Skeletal muscle tissue (tissue), 3 donors: ENCODE measurements at regions not wholly inside any gene's neighbourhood (a gene's known extent, or its start where the extent isn't known, plus 50 kb on each side); places are given as distances from the start of the nearest gene placed in this dataset.

Experiments used
- H3K27ac ChIP-seq: one replicate; pipeline ENCODE4 v1.7.0; 2013; ENCODE audit warnings: mild to moderate bottlenecking, low read depth, low read length, inconsistent platforms
- H3K27me3 ChIP-seq, 3 donors: one replicate each; pipeline ENCODE4 v1.7.0; 2013; ENCODE audit warnings: low read length in 3 of 3; ENCODE audit not compliant: control insufficient read depth in 3 of 3, insufficient read depth in 3 of 3
- H3K36me3 ChIP-seq, 3 donors: one replicate each; pipeline ENCODE4 v1.7.0; 2013; ENCODE audit warnings: low read length in 3 of 3; ENCODE audit not compliant: control insufficient read depth in 3 of 3, insufficient read depth in 3 of 3
- H3K4me1 ChIP-seq, 3 donors: one replicate each; pipeline ENCODE4 v1.7.0; 2013; ENCODE audit warnings: low read length in 3 of 3, mild to moderate bottlenecking in 3 of 3; ENCODE audit not compliant: control insufficient read depth in 3 of 3, insufficient read depth in 3 of 3
- H3K4me3 ChIP-seq, 3 donors: one replicate each; pipeline ENCODE4 v1.7.0; 2013; ENCODE audit warnings: low read length in 3 of 3
- H3K9ac ChIP-seq, 3 donors: one replicate each; pipeline ENCODE4 v1.7.0; 2013; ENCODE audit warnings: low read length in 3 of 3, mild to moderate bottlenecking in 3 of 3, moderate library complexity in 2 of 3, low read depth in 1 of 3
- H3K9me3 ChIP-seq, 3 donors: one replicate each; pipeline ENCODE4 v1.7.0; 2013; ENCODE audit warnings: low read length in 3 of 3; ENCODE audit not compliant: control insufficient read depth in 3 of 3
- donor health status: Osteomylitis.

DNA sequence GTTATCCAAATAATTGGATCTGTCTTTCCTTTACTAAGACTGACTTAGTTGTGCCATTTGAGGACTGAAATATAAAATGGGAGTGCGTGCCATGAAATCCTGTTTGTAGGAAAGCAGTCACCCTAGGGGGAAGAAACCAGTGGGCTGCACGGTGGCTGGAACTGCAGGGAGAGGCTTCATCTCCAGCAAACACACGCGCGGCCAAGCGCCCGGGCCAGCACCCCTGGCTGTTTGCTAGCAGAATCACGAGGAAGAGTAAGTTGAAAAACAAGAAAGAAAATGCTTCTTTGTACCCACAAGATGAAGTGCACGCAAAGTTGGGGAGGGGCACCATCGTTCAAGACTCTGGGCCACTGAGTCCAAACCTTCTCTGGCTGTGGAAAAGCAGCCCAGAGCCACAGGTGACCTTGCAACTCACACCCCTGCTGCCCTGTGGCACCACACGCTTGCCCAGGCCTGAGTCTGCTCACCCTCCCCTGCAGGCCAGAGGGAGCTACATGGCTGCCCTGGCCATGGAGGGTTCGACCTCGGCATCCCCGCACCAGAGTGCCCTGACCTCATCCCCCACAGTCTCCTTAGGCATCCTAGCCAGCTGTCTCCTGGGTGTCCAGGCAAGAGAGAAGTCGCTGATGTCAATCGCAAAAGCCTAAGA lies 55.2 kb downstream of the IRX2 start:
- peaks cover 0 to 3% (median 0%) of the 10 kb centered on the region in 3 donors for H3K9me3 ChIP-seq
- H3K9ac ChIP-seq: no peak overlapping the region

DNA sequence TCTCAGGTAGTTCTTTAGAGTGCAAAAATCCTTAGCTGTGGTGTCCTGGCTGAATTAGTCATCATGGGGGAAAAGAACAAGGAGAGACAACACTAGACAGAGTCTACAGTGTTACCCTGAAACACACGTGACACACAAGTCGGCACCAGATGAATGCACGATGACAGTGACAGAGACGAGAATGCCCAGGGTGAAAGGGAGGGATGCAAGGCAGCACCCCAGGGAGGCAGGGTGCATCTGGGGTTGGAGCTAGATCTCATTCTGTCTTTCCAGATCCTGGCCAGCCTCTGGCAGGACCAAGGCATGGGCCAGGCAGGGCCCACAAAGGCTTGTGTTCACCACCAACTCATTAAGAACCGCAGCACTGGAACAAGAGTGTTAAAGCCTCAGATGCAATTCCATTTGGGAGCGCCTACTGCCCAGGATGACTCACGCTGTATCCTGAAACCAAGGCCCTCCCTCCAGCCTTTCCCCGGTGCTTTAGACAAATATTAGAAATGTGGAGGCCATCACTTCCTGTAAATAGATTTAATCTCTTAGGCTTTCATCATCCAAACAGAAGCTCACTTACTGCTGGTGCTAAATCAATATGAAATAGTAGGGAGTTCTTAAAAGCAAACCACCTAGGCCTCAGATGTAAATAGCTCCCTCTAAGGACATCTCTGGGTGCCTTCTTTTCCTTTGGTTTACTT lies 56.1 kb downstream of the IRX2 start:
- Histone ChIP-seq H3K27me3 (peaks cover 0 to 3% (median 0%) of the 10 kb centered on the region in 3 donors), H3K4me3 (no peak overlapping the region), H3K36me3 (no peaks in the 10 kb centered on the region), H3K27ac (no peak overlapping the region), H3K9me3 (peaks cover 0 to 5% (median 0%) of the 10 kb centered on the region in 3 donors), H3K4me1 (no peaks in the 10 kb centered on the region), H3K9ac (no peak overlapping the region)

More for the DNA sequence above, 55.2 kb downstream of the IRX2 start:
- Histone ChIP-seq H3K27me3 (peaks cover 0 to 3% (median 0%) of the 10 kb centered on the region in 3 donors), H3K36me3 (no peaks in the 10 kb centered on the region), H3K27ac (no peak overlapping the region), H3K4me1 (no peaks in the 10 kb centered on the region), H3K4me3 (no peak overlapping the region)

DNA sequence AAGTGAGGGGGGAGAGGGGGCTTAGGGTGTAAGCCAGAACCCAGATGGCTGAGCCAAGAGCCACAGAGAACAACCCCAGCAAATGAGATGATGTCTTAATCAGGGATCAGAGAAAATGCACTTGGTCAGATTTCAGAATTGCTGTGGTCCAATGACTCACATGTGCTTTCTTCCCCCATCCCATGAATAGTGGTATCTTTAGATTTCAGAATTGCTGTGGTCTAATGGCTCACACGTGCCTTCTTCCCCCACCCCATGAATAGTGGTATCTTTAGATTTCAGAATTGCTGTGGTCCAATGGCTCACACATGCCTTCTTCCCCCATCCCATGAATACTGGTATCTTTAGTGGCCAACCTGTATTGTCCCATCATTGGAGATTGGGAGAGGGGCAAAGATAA lies 59.9 kb downstream of the IRX2 start:
- Histone ChIP-seq H3K9ac (no peak overlapping the region), H3K9me3 (peaks cover 0 to 5% (median 0%) of the 10 kb centered on the region in 3 donors), H3K4me3 (no peak overlapping the region), H3K4me1 (no peaks in the 10 kb centered on the region), H3K27me3 (peaks cover 0 to 4% (median 0%) of the 10 kb centered on the region in 3 donors), H3K27ac (no peak overlapping the region), H3K36me3 (no peaks in the 10 kb centered on the region)

DNA sequence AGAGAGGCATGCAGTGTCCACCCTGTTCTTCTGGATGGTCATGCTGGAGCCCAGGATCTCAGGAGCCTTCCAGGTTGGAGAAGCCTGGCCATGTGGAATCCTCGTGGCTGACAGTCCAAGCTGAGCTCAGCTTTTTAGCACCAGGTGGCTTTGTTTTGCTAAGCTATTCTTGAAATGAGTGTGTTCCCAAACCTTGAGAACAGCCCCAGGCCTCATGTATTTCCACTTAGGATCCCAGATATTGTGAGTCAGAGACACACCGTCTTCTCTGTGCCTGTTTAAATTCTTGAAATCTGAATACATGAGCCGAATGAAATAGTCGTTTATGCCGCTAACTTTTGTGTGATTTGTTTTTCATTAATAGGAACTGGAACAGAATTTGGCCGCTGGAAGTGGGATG lies 61.2 kb downstream of the IRX2 start:
- H3K4me1 ChIP-seq: no peaks in the 10 kb centered on the region
- no peaks in the 10 kb centered on the region for H3K36me3 ChIP-seq
- H3K27ac ChIP-seq: no peak overlapping the region
- peaks cover 0 to 5% (median 0%) of the 10 kb centered on the region in 3 donors for H3K9me3 ChIP-seq
- H3K9ac ChIP-seq: no peak overlapping the region
- H3K4me3 ChIP-seq: no peak overlapping the region
- peaks cover 0 to 4% (median 0%) of the 10 kb centered on the region in 3 donors for H3K27me3 ChIP-seq

DNA sequence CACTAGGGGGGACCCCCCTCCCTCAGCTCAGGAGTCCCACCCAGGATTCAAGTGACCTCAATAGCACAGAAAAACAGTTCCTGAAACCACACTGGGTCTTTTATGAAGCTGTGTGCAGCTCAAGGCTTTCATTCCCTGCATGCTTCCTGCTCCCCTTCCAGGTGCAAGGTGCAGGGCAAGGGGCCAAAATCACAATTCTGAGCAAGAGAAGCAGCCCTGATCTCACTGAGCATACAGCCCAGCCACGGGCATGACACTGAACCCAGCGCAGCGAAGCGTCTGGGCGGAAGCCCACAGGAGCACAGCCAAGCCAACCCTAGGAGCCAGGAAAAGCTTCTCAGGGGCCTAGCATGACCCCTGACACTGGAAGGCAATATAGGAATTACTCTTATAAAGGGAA lies 62.9 kb downstream of the IRX2 start:
- no peak overlapping the region for H3K27ac ChIP-seq
- H3K36me3 ChIP-seq: no peaks in the 10 kb centered on the region
- peaks cover 0 to 10% (median 3%) of the 10 kb centered on the region in 3 donors for H3K27me3 ChIP-seq
- H3K4me1 ChIP-seq: no peaks in the 10 kb centered on the region
- H3K9me3 ChIP-seq: peaks cover 0 to 4% (median 0%) of the 10 kb centered on the region in 3 donors
- H3K4me3 ChIP-seq: no peak overlapping the region
- no peak overlapping the region for H3K9ac ChIP-seq

- H3K36me3 ChIP-seq: no peaks in the 10 kb centered on the region
- no peaks in the 10 kb centered on the region for H3K4me1 ChIP-seq
- H3K9ac ChIP-seq: no peak overlapping the region
- no peak overlapping the region for H3K27ac ChIP-seq
- peaks cover 0 to 2% (median 0%) of the 10 kb centered on the region in 3 donors for H3K9me3 ChIP-seq
- H3K4me3 ChIP-seq: no peak overlapping the region
- peaks cover 0 to 11% (median 3%) of the 10 kb centered on the region in 3 donors for H3K27me3 ChIP-seq
Observed at GRCh38 chr5:2687746-2688145, 63.7 kb downstream of the IRX2 start.

DNA sequence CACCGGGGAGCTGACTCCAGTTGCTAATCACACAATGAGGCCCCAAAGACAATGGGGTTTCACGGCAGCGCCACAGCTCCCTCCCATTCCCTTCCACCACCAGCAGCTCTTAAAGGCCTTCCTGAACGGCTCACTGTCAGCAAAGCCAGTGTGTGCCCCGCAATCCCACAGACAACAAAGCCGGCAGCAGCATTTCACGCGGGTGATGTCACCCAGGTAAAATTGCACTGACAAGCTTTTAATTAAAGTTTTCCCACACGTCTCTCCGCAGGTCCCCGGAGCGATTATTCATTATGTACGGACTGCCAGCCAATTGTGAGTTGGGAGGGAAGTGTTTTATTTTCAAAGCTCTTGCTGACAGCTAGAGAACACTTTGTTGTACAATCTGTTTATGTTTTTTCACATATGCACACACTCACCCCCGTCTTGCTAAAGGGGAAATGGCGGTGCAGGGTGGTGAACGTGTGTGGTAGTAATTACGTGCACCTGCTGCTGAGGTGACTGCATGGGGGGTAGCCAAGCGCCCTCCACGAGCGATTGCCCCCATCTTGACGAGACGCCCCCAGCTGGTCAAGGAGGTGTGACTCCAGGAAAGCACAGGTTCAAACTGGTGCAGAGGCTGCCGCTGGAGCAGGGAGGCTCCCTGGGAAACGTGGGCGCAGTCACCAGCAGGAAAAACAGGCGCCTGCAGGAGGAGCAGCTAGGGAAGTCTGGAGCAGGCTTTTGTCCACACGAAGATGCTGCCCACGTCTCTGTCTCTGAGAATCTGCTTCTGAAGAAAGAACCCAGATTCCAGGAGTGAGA lies 65.0 kb downstream of the IRX2 start:
- no peak overlapping the region for H3K4me3 ChIP-seq
- H3K9me3 ChIP-seq: peaks cover 0 to 2% (median 0%) of the 10 kb centered on the region in 3 donors
- H3K27me3 ChIP-seq: peaks cover 0 to 14% (median 3%) of the 10 kb centered on the region in 3 donors
- H3K4me1 ChIP-seq: no peaks in the 10 kb centered on the region
- H3K36me3 ChIP-seq: no peaks in the 10 kb centered on the region
- H3K27ac ChIP-seq: no peak overlapping the region
- no peak overlapping the region for H3K9ac ChIP-seq

DNA sequence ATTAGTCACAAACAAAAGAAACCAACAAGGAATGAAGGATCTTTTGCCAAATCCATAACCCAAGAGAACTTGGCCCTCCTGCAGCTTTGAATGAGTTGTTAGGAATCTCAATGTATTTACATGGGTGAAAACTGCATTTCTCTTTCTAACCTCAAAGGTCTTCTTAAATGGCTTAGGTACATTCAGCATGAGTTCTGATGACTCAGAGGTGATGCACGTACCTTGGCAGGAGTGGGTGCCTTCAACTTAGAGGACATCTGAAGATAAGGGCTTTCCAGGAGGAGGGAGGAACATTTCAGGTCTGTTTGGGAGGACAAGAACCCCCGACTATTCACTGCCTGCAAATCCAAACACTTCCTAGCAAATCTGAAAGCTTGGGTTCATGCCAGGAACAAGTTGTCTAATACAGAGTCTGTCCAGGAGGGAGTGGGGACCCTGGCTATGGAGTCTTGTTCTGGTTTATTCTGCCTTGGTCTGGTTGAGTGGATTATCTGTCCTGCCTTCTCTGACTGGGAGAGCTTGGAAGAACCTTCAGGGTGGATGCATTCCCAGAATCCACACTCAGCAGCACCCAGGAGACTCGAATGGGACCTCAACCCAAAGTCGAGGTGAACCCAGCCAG lies 65.7 kb downstream of the IRX2 start:
- H3K4me1 ChIP-seq: no peaks in the 10 kb centered on the region

DNA sequence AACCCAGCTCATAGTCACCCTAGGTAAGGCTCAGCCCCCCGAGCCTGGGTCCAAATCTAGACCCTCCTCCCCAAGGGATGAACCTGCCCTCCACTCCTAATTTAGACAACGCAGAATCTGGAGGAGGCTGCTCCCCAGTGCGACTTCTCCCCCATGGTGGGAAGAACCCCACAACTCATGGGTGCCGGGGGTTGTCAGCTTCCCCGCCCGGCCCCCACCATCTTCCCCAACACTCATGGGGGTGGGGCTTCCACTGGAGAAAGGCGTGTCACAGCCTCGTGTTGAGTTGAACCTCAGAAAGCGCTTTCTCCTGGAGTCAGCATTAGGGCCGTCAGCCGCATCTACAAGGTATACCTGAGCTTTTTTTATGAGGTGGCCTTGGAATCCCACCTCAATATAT lies 66.9 kb downstream of the IRX2 start:
- Histone ChIP-seq H3K9me3 (no peaks in the 10 kb centered on the region), H3K4me1 (no peaks in the 10 kb centered on the region), H3K36me3 (no peaks in the 10 kb centered on the region), H3K27me3 (peaks cover 0 to 14% (median 3%) of the 10 kb centered on the region in 3 donors), H3K9ac (no peak overlapping the region), H3K4me3 (no peak overlapping the region), H3K27ac (no peak overlapping the region)

More for the DNA sequence above, 65.7 kb downstream of the IRX2 start:
- Histone ChIP-seq H3K36me3 (no peaks in the 10 kb centered on the region), H3K9ac (no peak overlapping the region), H3K9me3 (no peaks in the 10 kb centered on the region), H3K27ac (no peak overlapping the region), H3K27me3 (peaks cover 0 to 14% (median 3%) of the 10 kb centered on the region in 3 donors), H3K4me3 (no peak overlapping the region)
